Sigmoid colon (tissue), 3 donors: ENCODE measurements at regions not wholly inside any gene's neighbourhood (a gene's known extent, or its start where the extent isn't known, plus 50 kb on each side); places are given as distances from the start of the nearest gene placed in this dataset.

Source experiments
- CTCF ChIP-seq, 4 experiments: fragments of 450-650 bp in 3 of 4; fragments of 200-600 bp in 1 of 4; IDR thresholded peaks; one replicate each; pipeline ENCODE4 v1.5.1; 2016 to 2019; ENCODE audit warnings: antibody characterized with exemption in 4 of 4, mild to moderate bottlenecking in 3 of 4, moderate library complexity in 2 of 4
- POLR2A ChIP-seq, 2 donors: fragments of 450-650 bp; IDR thresholded peaks; one replicate each; pipeline ENCODE4 v1.6.1; 2016; ENCODE audit warnings: antibody characterized with exemption in 2 of 2, mild to moderate bottlenecking in 2 of 2, moderate library complexity in 2 of 2

GRCh38 chr11:42473106-42473505 is 838.7 kb upstream of the API5 start:
- TF ChIP-seq CTCF (IDR thresholded peaks at IDR 0.05) = no peak
- no peak for TF ChIP-seq POLR2A (IDR thresholded peaks at IDR 0.05)
